Caco-2 (cell line): ENCODE measurements at regions not wholly inside any gene's neighbourhood (a gene's known extent, or its start where the extent isn't known, plus 50 kb on each side); places are given as distances from the start of the nearest gene placed in this dataset.

Source experiments
- BruUV-seq: library from RNA; stranded (reverse); fragments of 400-500 nt; replicated peaks from 2 replicates; lab custom pipeline; 2021; lab: Mats Ljungman, UMichigan
- CTCF ChIA-PET: fragments of 300-600 bp; sonication (Branson Sonifier 250); formaldehyde crosslinking; loops from one replicate; lab custom pipeline; 2022; ENCODE audit warnings: antibody characterized with exemption; lab: Charles Lee
- POLR2A ChIA-PET: fragments of 300-600 bp; sonication (Branson Sonifier 250); formaldehyde crosslinking; loops from one replicate; lab custom pipeline; 2022; ENCODE audit warnings: antibody characterized with exemption; lab: Charles Lee
- DNase-seq, 2 experiments: peaks; one replicate each; pipeline versions ENCODE4 v3.0.0 to v3.0.0-alpha.2; 2020 to 2022
- H3K27me3 ChIP-seq: replicated peaks from 2 replicates; pipeline ENCODE4 v1.6.0; 2011; ENCODE audit warnings: low read length; ENCODE audit not compliant: control insufficient read depth, insufficient read depth
- H3K36me3 ChIP-seq: 2 replicates; pipeline ENCODE4 v1.5.1; 2011; ENCODE audit warnings: low read length; ENCODE audit not compliant: control insufficient read depth, insufficient read depth
- H3K4me1 ChIP-seq: fragments of 250-450 bp; sonication (Bioruptor Pico); 2 replicates; pipeline ENCODE4 v1.5.1; 2020; ENCODE audit warnings: mild to moderate bottlenecking
- H3K4me3 ChIP-seq: 2 replicates; pipeline ENCODE4 v1.5.1; 2011; ENCODE audit warnings: low read depth, mild to moderate bottlenecking, control low read depth, low read length
- H3K9me3 ChIP-seq: fragments of 250-450 bp; sonication (Bioruptor Pico); 2 replicates; pipeline ENCODE4 v1.5.1; 2020; ENCODE audit warnings: mild to moderate bottlenecking, moderate library complexity
- H3K27ac Mint-ChIP-seq: one replicate; pipeline ENCODE4 v1.8.0; 2022; ENCODE audit warnings: mixed read lengths; ENCODE audit not compliant: unreplicated experiment
- H3K27me3 Mint-ChIP-seq: one replicate; pipeline ENCODE4 v1.8.0; 2022; ENCODE audit warnings: mixed read lengths; ENCODE audit not compliant: insufficient read depth, unreplicated experiment
- H3K36me3 Mint-ChIP-seq: one replicate; pipeline ENCODE4 v1.8.0; 2022; ENCODE audit warnings: mild to moderate bottlenecking, mixed read lengths; ENCODE audit not compliant: insufficient read depth, unreplicated experiment
- H3K4me1 Mint-ChIP-seq: one replicate; pipeline ENCODE4 v1.8.0; 2022; ENCODE audit warnings: low read depth, mixed read lengths; ENCODE audit not compliant: unreplicated experiment
- H3K4me3 Mint-ChIP-seq: one replicate; pipeline ENCODE4 v1.8.0; 2022; ENCODE audit warnings: mild to moderate bottlenecking, moderate library complexity, mixed read lengths; ENCODE audit not compliant: unreplicated experiment
- H3K9me3 Mint-ChIP-seq: one replicate; pipeline ENCODE4 v1.8.0; 2022; ENCODE audit warnings: mixed read lengths; ENCODE audit not compliant: unreplicated experiment
- CTCF ChIP-seq, 2 experiments: fragments of 200-600 bp in 1 of 2; IDR thresholded peaks; 1 replicate in 1 of 2; 2 replicates in 1 of 2; pipeline versions ENCODE4 v1.5.1 to v1.8.0; 2011 to 2022; ENCODE audit warnings: antibody characterized with exemption in 1 of 2, control low read depth in 1 of 2, inconsistent platforms in 1 of 2, low read depth in 1 of 2, low read length in 1 of 2, mild to moderate bottlenecking in 1 of 2, moderate library complexity in 1 of 2; ENCODE audit not compliant: insufficient read depth in 1 of 2, severe bottlenecking in 1 of 2, unreplicated experiment in 1 of 2
- intact Hi-C: fragments of 100-400 bp; cut with micrococcal nuclease; formaldehyde crosslinking; loops from one replicate; pipeline ENCODE4 v1.10.0; 2022; ENCODE audit not compliant: unreplicated experiment

- no peak for TF ChIP-seq CTCF (IDR thresholded peaks at IDR 0.05; ENCODE audit: insufficient read depth in 1 of 2, low read depth in 1 of 2, low read length in 1 of 2, severe bottlenecking in 1 of 2, unreplicated experiment in 1 of 2)
- Histone ChIP-seq H3K36me3 (no peaks in the 10 kb centered on the region), H3K4me1 (peaks cover 23% of the 10 kb centered on the region), H3K4me3 (no peak overlapping the region), H3K9me3 (no peaks in the 10 kb centered on the region), H3K27me3 (no peaks in the 10 kb centered on the region)
- Mint-ChIP-seq H3K36me3 (no peaks in the 10 kb centered on the region), H3K9me3 (no peaks in the 10 kb centered on the region), H3K4me3 (no peak overlapping the region), H3K27me3 (no peaks in the 10 kb centered on the region), H3K4me1 (peaks cover 16% of the 10 kb centered on the region), H3K27ac (no peak overlapping the region)
- ChIA-PET POLR2A (no interaction called here), CTCF (no interaction called here)
- no peak for DNase-seq
- BruUV-seq, result no TSS peak
- intact Hi-C loops, result no loop called here
Measured at GRCh38 chr13:30017880-30018279, 167.5 kb upstream of the UBL3 start.

- H3K36me3 ChIP-seq, result no peaks in the 10 kb centered on the region
- Mint-ChIP-seq H3K4me3 (no peak overlapping the region), H3K4me1 (peaks cover 7% of the 10 kb centered on the region), H3K36me3 (no peaks in the 10 kb centered on the region), H3K9me3 (no peaks in the 10 kb centered on the region), H3K27me3 (no peaks in the 10 kb centered on the region), H3K27ac (no peak overlapping the region)
- H3K4me1 ChIP-seq, result peaks cover 10% of the 10 kb centered on the region
- H3K4me3 ChIP-seq, result no peak overlapping the region
- DNase-seq, result no peak
- intact Hi-C loops, result no loop called here
- no peaks in the 10 kb centered on the region for H3K9me3 ChIP-seq
- no peaks in the 10 kb centered on the region for H3K27me3 ChIP-seq
- ChIA-PET POLR2A (no interaction called here), CTCF (no interaction called here)
- BruUV-seq, result no TSS peak
- TF ChIP-seq CTCF (IDR thresholded peaks at IDR 0.05; ENCODE audit: insufficient read depth in 1 of 2, low read depth in 1 of 2, low read length in 1 of 2, severe bottlenecking in 1 of 2, unreplicated experiment in 1 of 2), result no peak
Measured at GRCh38 chr13:30016398-30016797, 166.0 kb upstream of the UBL3 start.

- POLR2A ChIA-PET, result no interaction called here
- no peak overlapping the region for H3K4me3 ChIP-seq
- H3K9me3 ChIP-seq, result no peaks in the 10 kb centered on the region
- H3K27me3 ChIP-seq, result no peaks in the 10 kb centered on the region
- DNase-seq, result no peak
- Mint-ChIP-seq H3K27ac (no peak overlapping the region), H3K36me3 (no peaks in the 10 kb centered on the region), H3K4me1 (peaks cover 11% of the 10 kb centered on the region), H3K4me3 (no peak overlapping the region), H3K27me3 (no peaks in the 10 kb centered on the region), H3K9me3 (no peaks in the 10 kb centered on the region)
- no peaks in the 10 kb centered on the region for H3K4me1 ChIP-seq
- TF ChIP-seq CTCF (IDR thresholded peaks at IDR 0.05; ENCODE audit: insufficient read depth in 1 of 2, low read depth in 1 of 2, low read length in 1 of 2, severe bottlenecking in 1 of 2, unreplicated experiment in 1 of 2), result no peak
- no peaks in the 10 kb centered on the region for H3K36me3 ChIP-seq
- intact Hi-C loops, result no loop called here
- BruUV-seq, result no TSS peak
- CTCF ChIA-PET, result no interaction called here
Measured at GRCh38 chr13:30009411-30009810, 159.0 kb upstream of the UBL3 start.
